GM19238 (cell line): ENCODE measurements at regions not wholly inside any gene's neighbourhood (a gene's known extent, or its start where the extent isn't known, plus 50 kb on each side); places are given as distances from the start of the nearest gene placed in this dataset.
"Not testable (repeated sequence)": the region's sequence is repeated elsewhere in the genome, so short reads cannot be mapped to it uniquely, and the experiment has no call there.

Experiments used
- DNase-seq: peaks from one replicate; pipeline ENCODE4 v3.0.0; 2011; ENCODE audit warnings: low spot score; ENCODE audit not compliant: insufficient read length

DNA sequence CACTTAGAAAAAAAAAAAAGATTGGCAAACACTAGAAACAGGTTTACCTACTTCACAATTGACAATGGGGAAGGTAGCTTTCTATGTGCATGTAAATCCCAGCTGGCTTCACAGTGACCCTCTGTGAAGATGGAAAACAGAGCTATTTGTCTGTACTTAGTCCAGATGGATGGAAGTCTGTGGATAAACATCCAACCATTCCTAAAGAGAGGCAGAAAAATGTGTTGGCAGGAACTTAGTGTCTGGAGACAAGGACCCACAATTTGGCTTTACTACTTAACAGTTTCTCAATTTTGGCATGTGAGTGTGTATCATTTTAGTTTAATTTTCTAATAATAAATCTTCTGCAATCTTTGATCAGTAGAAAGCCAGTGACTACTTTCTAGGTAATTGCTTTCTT lies 154.4 kb downstream of the RAD51AP2 start:
- no peak for DNase-seq

GRCh38 chr2:17362956-17363355 lies 155.3 kb downstream of the RAD51AP2 start:
- DNase-seq, result no peak

DNA sequence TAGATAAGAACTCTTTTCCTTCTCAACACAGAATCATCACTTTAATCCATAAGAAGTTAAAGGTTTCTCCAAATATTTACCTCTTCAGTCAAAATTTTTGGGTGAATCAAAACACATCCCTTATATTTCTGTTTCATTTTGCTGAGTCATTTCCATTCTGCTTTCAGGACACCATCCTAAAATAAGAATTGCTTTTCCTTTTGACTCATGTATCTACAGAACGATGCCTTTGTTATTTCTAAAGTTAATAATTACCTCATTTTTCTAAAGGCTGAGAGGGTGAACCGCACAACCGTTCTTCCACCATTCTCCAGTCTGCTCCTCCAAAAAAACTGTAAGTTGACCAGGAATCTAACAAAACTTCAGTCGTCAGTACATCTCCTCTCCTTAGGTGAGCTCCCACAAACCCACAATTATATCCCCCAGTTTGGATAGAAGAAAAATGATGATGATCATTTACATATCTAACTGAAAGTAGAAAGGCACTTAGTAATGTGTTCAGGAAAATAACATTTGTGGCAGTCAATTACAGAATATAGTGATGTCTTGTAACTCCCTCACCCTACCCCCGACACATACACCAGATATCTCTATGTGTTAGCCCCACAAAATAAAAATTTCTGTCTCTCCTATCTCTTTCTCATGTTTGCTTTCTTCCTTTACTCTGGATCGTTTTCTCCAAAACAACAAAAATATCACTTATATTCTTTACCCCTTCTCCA lies 162.5 kb downstream of the RAD51AP2 start:
- peak; percentile 10 for DNase-seq

DNA sequence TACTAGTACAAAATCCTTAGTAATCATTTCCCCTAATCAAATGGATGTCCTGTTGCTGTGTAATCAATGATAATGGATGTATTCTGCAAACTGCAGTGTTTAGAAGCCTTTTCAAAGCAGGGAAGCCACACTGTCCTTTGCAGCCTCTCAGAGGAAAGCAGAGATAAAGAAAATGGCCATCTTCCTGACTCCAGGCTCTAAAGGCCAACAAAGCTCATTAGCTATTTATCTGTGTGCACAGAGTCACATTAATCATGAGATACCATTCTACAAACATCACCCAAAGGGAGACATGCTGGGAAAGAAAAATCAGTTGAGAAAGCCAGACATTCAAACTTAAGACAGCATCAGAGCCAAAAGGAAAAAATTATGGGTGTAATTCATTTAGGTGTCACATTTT lies 165.0 kb downstream of the RAD51AP2 start:
- DNase-seq, result no peak

- DNase-seq, result not testable (repeated sequence)
These were observed 175.5 kb downstream of the RAD51AP2 start for GRCh38 chr2:17342692-17343091.

- no peak for DNase-seq
These were observed 180.7 kb downstream of the RAD51AP2 start for GRCh38 chr2:17337507-17337906.

GRCh38 chr2:17336458-17336857 lies 181.8 kb downstream of the RAD51AP2 start:
- no peak for DNase-seq

- DNase-seq, result no peak
These were observed 183.9 kb downstream of the RAD51AP2 start for GRCh38 chr2:17334300-17334699.

DNA sequence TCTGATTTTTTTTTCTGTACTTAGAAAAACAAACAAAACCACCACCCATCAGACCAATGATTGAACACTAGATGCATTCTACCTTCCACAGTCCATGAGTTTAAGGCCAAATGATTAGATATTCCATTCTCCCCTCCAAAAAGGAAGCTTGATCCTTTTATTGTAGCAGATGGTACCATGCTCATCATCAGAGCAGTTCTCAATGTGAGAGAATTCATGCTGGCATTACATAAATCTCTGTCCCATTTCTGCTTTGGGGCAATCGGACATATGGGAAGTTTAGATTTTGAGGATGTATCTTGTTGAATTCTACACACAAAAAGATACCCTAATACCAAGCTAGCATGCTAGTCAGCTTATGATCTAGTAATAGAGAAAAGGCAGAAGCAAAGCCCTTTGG lies 186.6 kb downstream of the RAD51AP2 start:
- DNase-seq, result no peak

DNA sequence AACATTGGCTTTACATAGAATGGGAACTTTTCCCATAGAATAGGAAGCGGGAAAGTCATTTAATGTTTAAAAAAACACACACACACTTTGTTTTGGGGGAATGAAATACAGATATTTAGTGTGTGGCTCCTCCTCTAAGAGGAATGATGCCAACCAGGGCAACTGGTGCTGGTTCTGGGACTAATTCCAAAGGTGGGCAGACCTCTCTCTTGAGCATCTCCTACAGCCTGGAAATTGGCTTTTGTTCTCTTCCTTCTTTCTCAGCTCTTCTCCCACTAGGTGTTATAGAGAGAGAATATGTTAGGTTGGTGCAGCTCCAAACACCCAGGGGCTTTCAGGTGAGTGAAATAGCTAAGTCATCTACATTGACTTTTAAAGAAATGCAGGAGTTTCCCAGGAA lies 190.1 kb downstream of the RAD51AP2 start:
- DNase-seq, result no peak

DNA sequence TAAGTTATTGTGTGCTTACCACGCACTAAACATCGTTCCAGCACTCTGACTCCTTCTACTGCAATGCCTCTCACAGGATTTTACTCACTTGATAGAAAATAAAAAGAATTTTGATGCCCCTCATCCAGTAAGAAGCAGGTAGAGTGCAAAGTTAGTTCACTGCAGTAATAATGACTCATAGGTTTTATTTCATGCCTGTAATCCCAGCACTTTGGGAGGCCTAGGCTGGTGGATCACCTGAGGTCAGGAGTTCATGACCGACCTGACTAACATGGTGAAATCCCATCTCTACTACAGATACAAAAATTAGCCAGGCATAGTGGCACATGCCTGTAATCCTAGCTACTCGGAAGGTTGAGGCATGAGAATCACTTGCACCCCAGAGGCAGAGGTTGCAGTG lies 190.6 kb downstream of the RAD51AP2 start:
- DNase-seq, result no peak

DNA sequence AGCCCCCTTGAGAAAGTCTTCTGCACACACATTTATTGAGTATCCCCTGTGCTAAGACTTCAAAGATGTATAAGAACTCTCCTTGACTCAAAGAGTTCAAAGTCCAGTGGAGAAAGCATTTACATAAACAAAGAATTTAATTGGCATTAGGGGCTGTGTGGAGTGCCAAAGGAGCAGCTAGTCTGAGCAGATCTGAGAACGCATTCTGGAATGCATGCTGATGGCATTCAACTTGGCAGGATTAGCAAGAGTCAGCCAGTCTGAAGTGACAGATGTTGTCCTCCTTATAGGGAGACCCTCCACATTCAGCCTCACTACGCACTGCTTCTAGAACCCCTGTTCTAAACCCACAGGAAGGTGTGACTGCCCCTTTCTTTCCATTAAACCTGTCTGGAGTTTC lies 191.5 kb downstream of the RAD51AP2 start:
- DNase-seq, result no peak

DNA sequence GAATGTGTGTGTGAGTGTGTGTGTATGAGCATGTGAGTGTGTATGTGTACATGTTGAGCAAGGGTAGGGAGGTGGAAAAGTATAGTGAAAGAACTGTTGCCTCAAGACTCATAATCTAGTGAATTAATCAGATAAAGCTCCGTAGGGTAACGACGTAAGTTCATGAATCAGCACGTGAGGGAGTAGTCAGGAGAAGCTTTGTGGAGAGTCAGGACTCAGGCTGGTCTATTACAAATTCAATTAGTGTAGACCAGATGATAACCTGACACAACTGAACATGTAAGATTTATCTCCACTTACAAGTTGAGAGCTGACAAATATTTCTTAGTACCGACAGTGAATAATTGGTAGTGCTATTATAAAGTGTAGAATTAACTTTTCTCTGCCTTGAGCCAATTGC lies 194.5 kb downstream of the RAD51AP2 start:
- no peak for DNase-seq

GRCh38 chr2:17322461-17322860 lies 195.8 kb downstream of the RAD51AP2 start:
- no peak for DNase-seq

- DNase-seq, result no peak
These were observed 199.2 kb downstream of the RAD51AP2 start for GRCh38 chr2:17319090-17319489.

GRCh38 chr2:17318013-17318412 lies 200.2 kb downstream of the RAD51AP2 start:
- DNase-seq, result no peak

GRCh38 chr2:17317439-17317976 lies 200.7 kb downstream of the RAD51AP2 start:
- no peak for DNase-seq

DNA sequence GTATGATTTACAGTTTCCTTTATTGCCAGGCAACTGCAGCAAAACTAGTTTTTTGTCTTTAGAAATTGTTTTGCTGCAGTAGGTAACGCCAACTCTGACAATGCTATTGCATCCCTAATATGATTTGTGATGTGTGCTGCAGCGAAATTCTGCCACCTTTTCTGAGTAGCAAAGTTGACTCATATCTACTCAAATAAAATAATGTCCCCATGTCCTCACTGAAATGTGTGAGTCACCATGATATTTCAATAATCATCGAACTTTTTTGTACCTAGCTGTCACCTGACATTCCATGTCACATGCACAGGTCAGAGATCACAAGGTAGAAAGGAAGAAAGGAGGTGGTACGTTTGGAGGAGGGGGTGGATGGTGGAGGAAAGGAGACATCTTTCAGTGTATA lies 205.0 kb downstream of the RAD51AP2 start:
- DNase-seq, result no peak

- DNase-seq, result no peak
These were observed 206.3 kb downstream of the RAD51AP2 start for GRCh38 chr2:17311771-17312511.

GRCh38 chr2:17311106-17311619 lies 207.1 kb downstream of the RAD51AP2 start:
- DNase-seq, result no peak

DNA sequence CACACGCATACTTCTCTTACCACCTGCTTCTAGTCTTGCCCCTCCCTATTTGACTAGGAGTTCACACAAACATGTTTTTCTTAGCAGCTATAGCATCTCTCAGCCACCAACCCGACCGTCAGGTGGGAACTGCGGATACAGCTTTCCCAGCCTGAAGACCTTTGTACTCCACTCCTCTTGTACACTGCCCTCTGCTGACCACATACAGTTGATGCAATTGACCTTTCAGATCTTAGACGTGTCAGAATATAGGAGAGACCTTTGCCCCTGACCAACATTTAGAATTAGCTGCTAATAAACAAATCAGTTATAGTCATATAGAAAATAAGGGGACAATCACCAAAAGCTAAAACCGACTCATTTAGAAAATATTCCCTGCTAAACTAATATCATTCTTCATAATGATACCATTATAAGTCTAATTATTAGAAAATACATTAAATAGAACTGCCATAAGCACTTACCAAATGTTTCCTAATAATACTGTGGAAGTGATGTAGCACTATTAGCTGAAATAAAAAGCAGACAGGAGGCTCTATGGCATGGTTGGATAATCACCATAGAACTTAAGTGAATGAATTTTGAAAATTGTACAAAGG lies 208.4 kb downstream of the RAD51AP2 start:
- DNase-seq, result peak; percentile 14

- DNase-seq, result no peak
These were observed 209.1 kb downstream of the RAD51AP2 start for GRCh38 chr2:17309181-17309580.
